Smooth muscle cell (in vitro differentiated cells): ENCODE measurements at regions not wholly inside any gene's neighbourhood (a gene's known extent, or its start where the extent isn't known, plus 50 kb on each side); places are given as distances from the start of the nearest gene placed in this dataset.
A peak's percentile ranks its signal among the peaks of the same experiment; 100 is the strongest.

ENCODE experiments used
- DNase-seq: peaks from one replicate; lab custom pipeline; 2025; ENCODE audit not compliant: unreplicated experiment; lab: John Stamatoyannopoulos, UW
- H2AFZ ChIP-seq: fragments of 200-600 bp; sonication (generic); 2 replicates; pipeline ENCODE4 v1.6.0; 2016; ENCODE audit warnings: antibody characterized with exemption, low read depth, mild to moderate bottlenecking
- H3F3A ChIP-seq: fragments of 200-600 bp; sonication (generic); 2 replicates; pipeline ENCODE4 v1.6.0; 2017; ENCODE audit warnings: antibody characterized with exemption, low read depth
- H3K27ac ChIP-seq: fragments of 200-600 bp; sonication (generic); 2 replicates; pipeline ENCODE4 v1.5.1; 2016; ENCODE audit warnings: low read depth, mild to moderate bottlenecking
- H3K27me3 ChIP-seq: fragments of 200-600 bp; sonication (generic); 2 replicates; pipeline ENCODE4 v1.6.1; 2016; ENCODE audit warnings: low read depth, mild to moderate bottlenecking
- H3K36me3 ChIP-seq: fragments of 200-600 bp; sonication (generic); 2 replicates; pipeline ENCODE4 v1.5.1; 2016; ENCODE audit warnings: low read depth
- H3K4me1 ChIP-seq: fragments of 200-600 bp; sonication (generic); 2 replicates; pipeline ENCODE4 v1.5.1; 2016; ENCODE audit warnings: low read depth
- H3K4me2 ChIP-seq: fragments of 200-600 bp; sonication (generic); 2 replicates; pipeline ENCODE4 v1.6.0; 2016; ENCODE audit warnings: mild to moderate bottlenecking
- H3K4me3 ChIP-seq: fragments of 200-600 bp; sonication (generic); 2 replicates; pipeline ENCODE4 v1.5.1; 2016; ENCODE audit warnings: mild to moderate bottlenecking
- H3K79me2 ChIP-seq: fragments of 200-600 bp; sonication (generic); 2 replicates; pipeline ENCODE4 v1.6.0; 2016; ENCODE audit warnings: low read depth, mild to moderate bottlenecking
- H3K9ac ChIP-seq: fragments of 200-600 bp; sonication (generic); 2 replicates; pipeline ENCODE4 v1.6.0; 2016; ENCODE audit warnings: low read depth
- H3K9me3 ChIP-seq: fragments of 200-600 bp; sonication (generic); replicated peaks from 2 replicates; pipeline ENCODE4 v1.5.1; 2016; ENCODE audit warnings: low read depth
- H4K20me1 ChIP-seq: fragments of 200-600 bp; sonication (generic); 2 replicates; pipeline ENCODE4 v1.6.0; 2016; ENCODE audit warnings: low read depth
- CTCF ChIP-seq: fragments of 200-600 bp; sonication (generic); IDR thresholded peaks from 2 replicates; pipeline ENCODE4 v1.5.1; 2017; ENCODE audit warnings: borderline replicate concordance, mild to moderate bottlenecking, antibody characterized with exemption; ENCODE audit not compliant: insufficient read depth, poor library complexity, severe bottlenecking
- WGBS: methylation state at CpG from one replicate; pipeline ENCODE4 v1.1.7; 2016; ENCODE audit warnings: low lambda C conversion rate; 5-methylcytosine and 5-hydroxymethylcytosine counted together

GRCh38 chr7:11911900-11912299 is 79.9 kb upstream of the THSD7A start:
- no peak overlapping the region for H2AFZ ChIP-seq
- no peaks in the 10 kb centered on the region for H3K9me3 ChIP-seq
- 72% methylated on average over 3 of the region's 3 CpGs for WGBS
- no peak overlapping the region for H3K4me3 ChIP-seq
- no peaks in the 10 kb centered on the region for H3K27me3 ChIP-seq
- H4K20me1 ChIP-seq = no peaks in the 10 kb centered on the region
- H3K4me1 ChIP-seq = no peaks in the 10 kb centered on the region
- H3K4me2 ChIP-seq = no peak overlapping the region
- no peak overlapping the region for H3K27ac ChIP-seq
- no peaks in the 10 kb centered on the region for H3K36me3 ChIP-seq
- H3K79me2 ChIP-seq = no peaks in the 10 kb centered on the region
- H3F3A ChIP-seq = no peaks in the 10 kb centered on the region
- no peak for DNase-seq
- H3K9ac ChIP-seq = no peak overlapping the region
- no peak for TF ChIP-seq CTCF

GRCh38 chr7:11914645-11915044 is 82.6 kb upstream of the THSD7A start:
- H2AFZ ChIP-seq = no peak overlapping the region
- no peaks in the 10 kb centered on the region for H3K27me3 ChIP-seq
- no peak overlapping the region for H3K4me3 ChIP-seq
- no peaks in the 10 kb centered on the region for H3K79me2 ChIP-seq
- no peaks in the 10 kb centered on the region for H3K9me3 ChIP-seq
- TF ChIP-seq CTCF = no peak
- no peaks in the 10 kb centered on the region for H3K36me3 ChIP-seq
- no peaks in the 10 kb centered on the region for H3K4me1 ChIP-seq
- no peak for DNase-seq
- no peak overlapping the region for H3K27ac ChIP-seq
- no peak overlapping the region for H3K9ac ChIP-seq
- no peaks in the 10 kb centered on the region for H3F3A ChIP-seq
- H4K20me1 ChIP-seq = no peaks in the 10 kb centered on the region
- no peak overlapping the region for H3K4me2 ChIP-seq
- 90% methylated on average over 4 of the region's 4 CpGs for WGBS

GRCh38 chr7:11923376-11923930 is 91.5 kb upstream of the THSD7A start:
- no peak for TF ChIP-seq CTCF
- H4K20me1 ChIP-seq = no peaks in the 10 kb centered on the region
- no peak overlapping the region for H3K4me2 ChIP-seq
- no peak overlapping the region for H2AFZ ChIP-seq
- H3K9ac ChIP-seq = no peak overlapping the region
- H3F3A ChIP-seq = no peaks in the 10 kb centered on the region
- no peak for DNase-seq
- H3K36me3 ChIP-seq = no peaks in the 10 kb centered on the region
- H3K27ac ChIP-seq = no peak overlapping the region
- H3K79me2 ChIP-seq = no peaks in the 10 kb centered on the region
- no peaks in the 10 kb centered on the region for H3K9me3 ChIP-seq
- no peaks in the 10 kb centered on the region for H3K4me1 ChIP-seq
- no peak overlapping the region for H3K4me3 ChIP-seq
- 94% methylated on average over 1 of the region's 1 CpG for WGBS
- no peaks in the 10 kb centered on the region for H3K27me3 ChIP-seq

DNA sequence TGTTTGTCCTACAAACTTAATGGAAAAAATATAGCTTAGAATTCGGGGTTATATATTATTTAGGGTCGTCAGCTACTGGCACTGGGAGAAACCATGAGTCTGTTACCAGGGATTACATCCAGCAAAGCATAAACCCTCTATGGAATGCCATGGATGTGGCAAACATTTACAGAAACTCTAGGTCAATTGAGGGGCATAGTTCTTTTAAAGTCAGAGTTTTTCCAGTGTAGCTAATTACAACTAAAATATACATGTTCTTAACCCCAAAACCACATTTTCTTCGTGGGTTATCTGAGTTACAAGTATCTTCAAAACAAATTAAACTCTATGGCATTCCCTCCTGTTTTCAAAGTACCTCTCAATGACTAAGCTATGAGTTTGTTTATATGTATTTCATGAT is 99.3 kb upstream of the THSD7A start:
- WGBS = 46% methylated on average over 3 of the region's 3 CpGs
- Histone ChIP-seq H3K9ac (no peak overlapping the region), H4K20me1 (no peaks in the 10 kb centered on the region), H3K27me3 (no peaks in the 10 kb centered on the region), H3F3A (no peaks in the 10 kb centered on the region), H3K4me1 (no peaks in the 10 kb centered on the region), H3K9me3 (no peaks in the 10 kb centered on the region), H2AFZ (no peak overlapping the region), H3K4me2 (peak overlapping the region; percentile 60), H3K27ac (no peak overlapping the region), H3K4me3 (no peak overlapping the region), H3K79me2 (no peaks in the 10 kb centered on the region), H3K36me3 (no peaks in the 10 kb centered on the region)
- TF ChIP-seq CTCF = no peak
- DNase-seq = no peak
